ENCODE measurements at regions not wholly inside any gene's neighbourhood (a gene's known extent, or its start where the extent isn't known, plus 50 kb on each side); places are given as distances from the start of the nearest gene placed in this dataset.

GRCh38 chr3:6531153-6531552 is 329.8 kb upstream of the GRM7 start:
- no peak overlapping the region for H3K4me3 ChIP-seq (ENCODE audit: low read depth, low read length)
- TF ChIP-seq, protein P1, sequence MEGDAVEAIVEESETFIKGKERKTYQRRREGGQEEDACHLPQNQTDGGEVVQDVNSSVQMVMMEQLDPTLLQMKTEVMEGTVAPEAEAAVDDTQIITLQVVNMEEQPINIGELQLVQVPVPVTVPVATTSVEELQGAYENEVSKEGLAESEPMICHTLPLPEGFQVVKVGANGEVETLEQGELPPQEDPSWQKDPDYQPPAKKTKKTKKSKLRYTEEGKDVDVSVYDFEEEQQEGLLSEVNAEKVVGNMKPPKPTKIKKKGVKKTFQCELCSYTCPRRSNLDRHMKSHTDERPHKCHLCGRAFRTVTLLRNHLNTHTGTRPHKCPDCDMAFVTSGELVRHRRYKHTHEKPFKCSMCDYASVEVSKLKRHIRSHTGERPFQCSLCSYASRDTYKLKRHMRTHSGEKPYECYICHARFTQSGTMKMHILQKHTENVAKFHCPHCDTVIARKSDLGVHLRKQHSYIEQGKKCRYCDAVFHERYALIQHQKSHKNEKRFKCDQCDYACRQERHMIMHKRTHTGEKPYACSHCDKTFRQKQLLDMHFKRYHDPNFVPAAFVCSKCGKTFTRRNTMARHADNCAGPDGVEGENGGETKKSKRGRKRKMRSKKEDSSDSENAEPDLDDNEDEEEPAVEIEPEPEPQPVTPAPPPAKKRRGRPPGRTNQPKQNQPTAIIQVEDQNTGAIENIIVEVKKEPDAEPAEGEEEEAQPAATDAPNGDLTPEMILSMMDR (IDR thresholded peaks at IDR 0.05; ENCODE audit: control insufficient read depth, extremely low read depth, insufficient read depth), result no peak
- no peak for DNase-seq (ENCODE audit: low read depth)

- H3K4me3 ChIP-seq (ENCODE audit: low read depth, low read length), result no peak overlapping the region
- TF ChIP-seq, protein P1 (IDR thresholded peaks at IDR 0.05; ENCODE audit: control insufficient read depth, extremely low read depth, insufficient read depth), result no peak
- no peak for DNase-seq (ENCODE audit: low read depth)
Observed at GRCh38 chr3:6532101-6532500, 328.8 kb upstream of the GRM7 start.

DNA sequence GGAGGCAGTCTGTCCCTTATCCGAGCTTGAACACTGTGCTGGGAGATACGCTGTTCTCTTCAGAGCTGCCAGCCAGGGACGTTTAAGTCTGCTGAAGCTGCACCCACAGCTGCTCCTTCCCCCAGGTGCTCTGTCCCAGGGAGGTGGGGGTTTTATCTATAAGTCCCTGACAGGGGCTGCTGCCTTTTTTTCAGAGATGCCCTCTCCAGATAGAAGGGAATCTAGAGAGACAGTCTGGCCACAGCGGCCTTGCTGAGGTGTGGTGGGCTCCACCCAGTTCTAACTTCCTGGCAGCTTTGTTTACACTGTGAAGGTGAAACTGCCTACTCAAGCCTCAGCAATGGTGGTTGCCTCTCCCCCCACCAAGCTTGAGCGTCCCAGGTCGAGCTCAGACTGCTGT is 319.9 kb upstream of the GRM7 start:
- no peak overlapping the region for H3K4me3 ChIP-seq (ENCODE audit: low read depth, low read length)
- TF ChIP-seq, protein P1 (IDR thresholded peaks at IDR 0.05; ENCODE audit: control insufficient read depth, extremely low read depth, insufficient read depth), result no peak
- DNase-seq (ENCODE audit: low read depth), result no peak

DNA sequence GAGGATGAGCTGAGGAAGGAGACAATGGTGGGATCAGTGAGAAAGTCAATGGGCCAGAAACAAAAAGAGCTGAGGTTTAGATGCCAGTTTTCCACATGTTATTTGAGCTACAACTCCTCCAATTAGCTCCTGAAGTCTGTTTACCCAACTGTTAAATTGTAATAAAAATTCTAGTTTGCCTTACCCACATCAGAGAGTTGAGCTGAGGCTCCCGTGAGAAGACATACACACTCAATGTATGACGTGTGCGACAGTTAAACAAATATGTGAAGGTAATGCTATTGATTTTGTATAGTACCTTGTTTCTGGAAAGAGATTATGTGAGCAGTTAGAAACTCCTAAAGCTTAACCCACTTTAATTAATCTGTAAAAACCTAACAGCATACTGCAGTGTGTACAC is 318.1 kb upstream of the GRM7 start:
- no peak for DNase-seq (ENCODE audit: low read depth)
- no peak overlapping the region for H3K4me3 ChIP-seq (ENCODE audit: low read depth, low read length)
- TF ChIP-seq, protein P1 (IDR thresholded peaks at IDR 0.05; ENCODE audit: control insufficient read depth, extremely low read depth, insufficient read depth), result no peak

GRCh38 chr3:6549296-6549695 is 311.6 kb upstream of the GRM7 start:
- no peak for DNase-seq (ENCODE audit: low read depth)
- TF ChIP-seq, protein P1 (IDR thresholded peaks at IDR 0.05; ENCODE audit: control insufficient read depth, extremely low read depth, insufficient read depth), result no peak
- H3K4me3 ChIP-seq (ENCODE audit: low read depth, low read length), result no peak overlapping the region

DNA sequence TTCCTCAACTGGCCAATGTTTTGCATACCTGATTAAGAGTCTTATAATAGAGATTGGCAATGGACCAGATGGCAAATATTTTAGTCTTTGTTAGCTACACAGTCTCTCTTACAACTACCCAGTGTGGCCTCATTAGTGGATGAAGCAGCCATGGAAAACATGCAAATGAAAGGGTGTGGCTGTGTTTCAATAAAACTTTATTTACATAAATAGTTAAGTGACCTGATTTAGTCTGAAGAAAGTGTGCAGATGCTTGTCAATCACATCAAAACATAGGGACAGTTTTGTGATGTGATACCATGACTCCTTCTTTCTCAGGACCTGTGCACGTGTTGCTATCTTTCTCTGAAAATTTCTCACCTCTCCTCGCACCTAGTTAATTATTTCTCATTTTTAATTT is 309.8 kb upstream of the GRM7 start:
- no peak for DNase-seq (ENCODE audit: low read depth)
- TF ChIP-seq, protein P1 (IDR thresholded peaks at IDR 0.05; ENCODE audit: control insufficient read depth, extremely low read depth, insufficient read depth), result no peak
- H3K4me3 ChIP-seq (ENCODE audit: low read depth, low read length), result no peak overlapping the region

DNA sequence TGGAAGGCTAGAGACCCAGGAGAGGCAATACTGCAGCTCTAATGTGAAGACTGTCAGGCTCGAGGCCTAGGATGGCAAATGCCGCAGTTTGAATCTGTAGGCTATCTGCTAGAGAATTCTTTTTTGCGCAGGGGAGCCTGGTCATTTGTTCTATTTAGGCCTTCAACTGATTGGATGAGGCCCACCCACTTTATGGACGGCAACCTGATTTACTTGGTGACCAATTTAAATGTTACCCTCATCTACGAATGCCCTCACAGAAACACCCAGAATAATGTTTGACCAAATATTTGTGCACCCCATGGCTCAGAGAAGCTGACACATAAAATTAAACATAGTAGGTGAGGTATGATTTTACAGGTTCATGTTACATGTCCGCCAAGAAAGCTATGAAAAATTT is 300.7 kb upstream of the GRM7 start:
- TF ChIP-seq, protein P1 (IDR thresholded peaks at IDR 0.05; ENCODE audit: control insufficient read depth, extremely low read depth, insufficient read depth), result no peak
- no peak overlapping the region for H3K4me3 ChIP-seq (ENCODE audit: low read depth, low read length)
- DNase-seq (ENCODE audit: low read depth), result no peak
